ENCODE measurements at regions not wholly inside any gene's neighbourhood (a gene's known extent, or its start where the extent isn't known, plus 50 kb on each side); places are given as distances from the start of the nearest gene placed in this dataset.

GRCh38 chr3:115321400-115321805 is 174.3 kb upstream of the ZBTB20 start:
- TF ChIP-seq CTCF (IDR thresholded peaks at IDR 0.05), result no peak
- ATAC-seq, result no peak
- intact Hi-C loops (cut with DNase I, micrococcal nuclease), result no loop called here
- no peak for DNase-seq
- H3K4me1 ChIP-seq (ENCODE audit: low read depth), result no peaks in the 10 kb centered on the region
- H3K9me3 ChIP-seq, result no peaks in the 10 kb centered on the region
- H3K36me3 ChIP-seq (ENCODE audit: low read depth), result no peaks in the 10 kb centered on the region
- H3K4me3 ChIP-seq, result no peak overlapping the region

GRCh38 chr3:115322901-115323300 is 175.8 kb upstream of the ZBTB20 start:
- TF ChIP-seq CTCF (IDR thresholded peaks at IDR 0.05), result no peak
- Histone ChIP-seq H3K4me3 (no peak overlapping the region), H3K4me1 (ENCODE audit: low read depth) (no peaks in the 10 kb centered on the region), H3K36me3 (ENCODE audit: low read depth) (no peaks in the 10 kb centered on the region), H3K9me3 (no peaks in the 10 kb centered on the region)
- intact Hi-C loops (cut with DNase I, micrococcal nuclease), result no loop called here
- DNase-seq, result no peak
- ATAC-seq, result no peak

GRCh38 chr3:115323380-115323779 is 176.3 kb upstream of the ZBTB20 start:
- ATAC-seq, result no peak
- no peak for DNase-seq
- Histone ChIP-seq H3K36me3 (ENCODE audit: low read depth) (no peaks in the 10 kb centered on the region), H3K4me1 (ENCODE audit: low read depth) (no peaks in the 10 kb centered on the region), H3K4me3 (no peak overlapping the region), H3K9me3 (no peaks in the 10 kb centered on the region)
- TF ChIP-seq CTCF (IDR thresholded peaks at IDR 0.05), result no peak
- intact Hi-C loops (cut with DNase I, micrococcal nuclease), result no loop called here

- DNase-seq, result no peak
- no peak overlapping the region for H3K4me3 ChIP-seq
- intact Hi-C loops (cut with DNase I, micrococcal nuclease), result no loop called here
- no peaks in the 10 kb centered on the region for H3K36me3 ChIP-seq (ENCODE audit: low read depth)
- no peaks in the 10 kb centered on the region for H3K4me1 ChIP-seq (ENCODE audit: low read depth)
- TF ChIP-seq CTCF (IDR thresholded peaks at IDR 0.05), result no peak
- ATAC-seq, result no peak
- no peaks in the 10 kb centered on the region for H3K9me3 ChIP-seq
These were observed 177.0 kb upstream of the ZBTB20 start for GRCh38 chr3:115324056-115324455.

- H3K4me3 ChIP-seq, result no peak overlapping the region
- intact Hi-C loops (cut with DNase I, micrococcal nuclease), result no loop called here
- no peaks in the 10 kb centered on the region for H3K36me3 ChIP-seq (ENCODE audit: low read depth)
- no peaks in the 10 kb centered on the region for H3K9me3 ChIP-seq
- peak in 1 of 3 donors; percentile 42 for DNase-seq
- ATAC-seq, result peak; percentile 23
- TF ChIP-seq CTCF (IDR thresholded peaks at IDR 0.05), result no peak
- H3K4me1 ChIP-seq (ENCODE audit: low read depth), result no peaks in the 10 kb centered on the region
These were observed 178.5 kb upstream of the ZBTB20 start for GRCh38 chr3:115325539-115325938.

- DNase-seq (no peak), ATAC-seq (no peak)
- no peak for TF ChIP-seq CTCF (IDR thresholded peaks at IDR 0.05)
- no peaks in the 10 kb centered on the region for H3K36me3 ChIP-seq (ENCODE audit: low read depth)
- H3K4me3 ChIP-seq, result no peak overlapping the region
- no peaks in the 10 kb centered on the region for H3K9me3 ChIP-seq
- intact Hi-C loops (cut with DNase I, micrococcal nuclease), result no loop called here
- no peaks in the 10 kb centered on the region for H3K4me1 ChIP-seq (ENCODE audit: low read depth)
These were observed 183.3 kb upstream of the ZBTB20 start for GRCh38 chr3:115330430-115330829.

Measured in mucosa of descending colon (tissue), 3 donors.